Esophagus squamous epithelium (tissue), 5 donors: ENCODE measurements at regions not wholly inside any gene's neighbourhood (a gene's known extent, or its start where the extent isn't known, plus 50 kb on each side); places are given as distances from the start of the nearest gene placed in this dataset.

Experiments used
- DNase-seq: peaks from one replicate; lab custom pipeline; 2025; lab: John Stamatoyannopoulos, UW
- H3K27ac ChIP-seq, 4 donors: fragments of 200-600 bp; sonication (generic); one replicate each; pipeline ENCODE4 v1.5.1; 2016 to 2019; ENCODE audit warnings: mild to moderate bottlenecking in 1 of 4
- H3K27me3 ChIP-seq, 4 donors: fragments of 200-600 bp; sonication (generic); 1 replicate in 3 of 4; 2 replicates in 1 of 4; pipeline versions ENCODE4 v1.5.1 to v1.6.0; 2017 to 2021; ENCODE audit warnings: antibody characterized with exemption in 1 of 4
- H3K36me3 ChIP-seq, 3 donors: fragments of 200-600 bp; sonication (generic); one replicate each; pipeline ENCODE4 v1.5.1; 2016 to 2019
- H3K4me1 ChIP-seq, 3 donors: fragments of 200-600 bp; sonication (generic); one replicate each; pipeline ENCODE4 v1.5.1; 2017 to 2019
- H3K4me3 ChIP-seq, 4 donors: fragments of 200-600 bp; sonication (generic); 1 replicate in 3 of 4; 2 replicates in 1 of 4; pipeline ENCODE4 v1.5.1; 2016 to 2019; ENCODE audit warnings: mild to moderate bottlenecking in 2 of 4, moderate library complexity in 1 of 4
- H3K9me3 ChIP-seq, 3 donors: fragments of 200-600 bp; sonication (generic); one replicate each; pipeline ENCODE4 v1.5.1; 2016 to 2019
- CTCF ChIP-seq, 6 experiments: fragments of 450-650 bp in 4 of 6; fragments of 200-600 bp in 2 of 6; sonication (generic) in 2 of 6; IDR thresholded peaks; one replicate each; pipeline ENCODE4 v1.5.1; 2016 to 2019; ENCODE audit warnings: antibody characterized with exemption in 6 of 6, mild to moderate bottlenecking in 4 of 6, moderate library complexity in 4 of 6
- POLR2A ChIP-seq, 4 donors: fragments of 450-650 bp; IDR thresholded peaks; one replicate each; pipeline ENCODE4 v1.6.1; 2017; ENCODE audit warnings: antibody characterized with exemption in 4 of 4, mild to moderate bottlenecking in 4 of 4, moderate library complexity in 3 of 4
- WGBS, 2 donors: methylation state at CpG; one replicate each; pipeline ENCODE4 v1.1.5; 2018; 5-methylcytosine and 5-hydroxymethylcytosine counted together
- intact Hi-C: fragments of 100-400 bp; cut with DNase I; formaldehyde crosslinking; loops from one replicate; pipeline ENCODE4 v1.15.0; 2022
- donor health status: DM: yes; HTN: yes; CAD: no.

GRCh38 chr11:36890841-36891240, 292.8 kb upstream of the RAG2 start:
- no peaks in the 10 kb centered on the region for H3K9me3 ChIP-seq
- no peaks in the 10 kb centered on the region for H3K4me1 ChIP-seq
- H3K36me3 ChIP-seq = no peaks in the 10 kb centered on the region
- WGBS, 2 donors = 26 to 31% methylated on average over 2 of the region's 2 CpGs
- H3K4me3 ChIP-seq = no peak overlapping the region
- intact Hi-C loops = no loop called here
- DNase-seq = no peak
- H3K27ac ChIP-seq = no peak overlapping the region
- TF ChIP-seq CTCF (IDR thresholded peaks at IDR 0.05) (no peak), POLR2A (IDR thresholded peaks at IDR 0.05) (no peak)
- H3K27me3 ChIP-seq = no peaks in the 10 kb centered on the region

- 39 to 60% methylated on average over 2 of the region's 2 CpGs for WGBS, 2 donors
- TF ChIP-seq POLR2A (IDR thresholded peaks at IDR 0.05) (no peak), CTCF (IDR thresholded peaks at IDR 0.05) (no peak)
Observed at GRCh38 chr11:36890121-36890679, 292.2 kb upstream of the RAG2 start.

GRCh38 chr11:36885154-36885553, 287.1 kb upstream of the RAG2 start:
- H3K4me1 ChIP-seq = no peaks in the 10 kb centered on the region
- intact Hi-C loops = no loop called here
- no peaks in the 10 kb centered on the region for H3K9me3 ChIP-seq
- 88 to 100% methylated on average over 3 of the region's 3 CpGs for WGBS, 2 donors
- H3K27me3 ChIP-seq = no peaks in the 10 kb centered on the region
- no peaks in the 10 kb centered on the region for H3K36me3 ChIP-seq
- TF ChIP-seq CTCF (IDR thresholded peaks at IDR 0.05) = no peak
- no peak for TF ChIP-seq POLR2A (IDR thresholded peaks at IDR 0.05)
- no peak overlapping the region for H3K27ac ChIP-seq
- H3K4me3 ChIP-seq = no peak overlapping the region
- no peak for DNase-seq

More at GRCh38 chr11:36890121-36890679, 292.2 kb upstream of the RAG2 start:
- Histone ChIP-seq H3K36me3 (no peaks in the 10 kb centered on the region), H3K27me3 (no peaks in the 10 kb centered on the region), H3K9me3 (no peaks in the 10 kb centered on the region), H3K4me1 (no peaks in the 10 kb centered on the region), H3K4me3 (no peak overlapping the region), H3K27ac (no peak overlapping the region)
- intact Hi-C loops = no loop called here
- DNase-seq = no peak

- Histone ChIP-seq H3K4me1 (no peaks in the 10 kb centered on the region), H3K27ac (no peak overlapping the region), H3K36me3 (no peaks in the 10 kb centered on the region), H3K9me3 (no peaks in the 10 kb centered on the region), H3K27me3 (no peaks in the 10 kb centered on the region), H3K4me3 (no peak overlapping the region)
- no peak for DNase-seq
- TF ChIP-seq POLR2A (IDR thresholded peaks at IDR 0.05) (no peak), CTCF (IDR thresholded peaks at IDR 0.05) (no peak)
- intact Hi-C loops = no loop called here
- 35 to 86% methylated on average over 1 of the region's 1 CpG for WGBS, 2 donors
Observed at GRCh38 chr11:36878737-36879136, 280.7 kb upstream of the RAG2 start.

GRCh38 chr11:36877149-36877548, 279.1 kb upstream of the RAG2 start:
- intact Hi-C loops = no loop called here
- DNase-seq = no peak
- TF ChIP-seq CTCF (IDR thresholded peaks at IDR 0.05) = no peak
- no peak for TF ChIP-seq POLR2A (IDR thresholded peaks at IDR 0.05)
- H3K36me3 ChIP-seq = no peaks in the 10 kb centered on the region
- no peak overlapping the region for H3K4me3 ChIP-seq
- no peaks in the 10 kb centered on the region for H3K4me1 ChIP-seq
- no peaks in the 10 kb centered on the region for H3K27me3 ChIP-seq
- H3K9me3 ChIP-seq = no peaks in the 10 kb centered on the region
- no peak overlapping the region for H3K27ac ChIP-seq
